WI38 (cell line): ENCODE measurements at regions not wholly inside any gene's neighbourhood (a gene's known extent, or its start where the extent isn't known, plus 50 kb on each side); places are given as distances from the start of the nearest gene placed in this dataset.
"Not testable (repeated sequence)": the region's sequence is repeated elsewhere in the genome, so short reads cannot be mapped to it uniquely, and the experiment has no call there.

ENCODE experiments used
- H3K4me3 ChIP-seq: 2 replicates; pipeline ENCODE4 v1.5.1; 2011; ENCODE audit warnings: low read depth, mild to moderate bottlenecking, control low read depth, low read length
- CTCF ChIP-seq: IDR thresholded peaks from 2 replicates; pipeline ENCODE4 v1.5.1; 2012; ENCODE audit warnings: low read depth, mild to moderate bottlenecking, control low read depth, low read length

GRCh38 chr7:128561116-128561722 is 84.7 kb downstream of the METTL2B start:
- H3K4me3 ChIP-seq, result not testable (repeated sequence)

DNA sequence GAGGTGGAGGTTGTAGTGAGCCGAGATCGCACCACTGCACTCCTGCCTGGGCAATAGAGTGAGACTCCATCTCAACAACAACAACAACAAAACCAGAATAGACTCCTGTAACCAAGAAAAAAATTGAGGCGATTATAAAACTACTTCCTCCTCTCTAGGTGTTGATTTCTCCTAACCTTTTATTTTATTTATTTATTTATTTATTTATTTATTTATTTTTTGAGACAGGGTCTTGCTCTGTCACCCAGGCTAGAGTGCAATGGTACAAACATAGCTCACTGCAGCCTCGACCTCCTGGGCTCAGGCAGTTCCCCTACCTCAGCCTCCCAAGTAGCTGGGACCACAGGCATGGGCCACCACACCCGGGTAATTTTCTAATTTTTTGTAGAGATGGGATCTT is 86.2 kb downstream of the METTL2B start:
- not testable (repeated sequence) for H3K4me3 ChIP-seq

GRCh38 chr7:128564123-128564700 is 87.7 kb downstream of the METTL2B start:
- not testable (repeated sequence) for H3K4me3 ChIP-seq

DNA sequence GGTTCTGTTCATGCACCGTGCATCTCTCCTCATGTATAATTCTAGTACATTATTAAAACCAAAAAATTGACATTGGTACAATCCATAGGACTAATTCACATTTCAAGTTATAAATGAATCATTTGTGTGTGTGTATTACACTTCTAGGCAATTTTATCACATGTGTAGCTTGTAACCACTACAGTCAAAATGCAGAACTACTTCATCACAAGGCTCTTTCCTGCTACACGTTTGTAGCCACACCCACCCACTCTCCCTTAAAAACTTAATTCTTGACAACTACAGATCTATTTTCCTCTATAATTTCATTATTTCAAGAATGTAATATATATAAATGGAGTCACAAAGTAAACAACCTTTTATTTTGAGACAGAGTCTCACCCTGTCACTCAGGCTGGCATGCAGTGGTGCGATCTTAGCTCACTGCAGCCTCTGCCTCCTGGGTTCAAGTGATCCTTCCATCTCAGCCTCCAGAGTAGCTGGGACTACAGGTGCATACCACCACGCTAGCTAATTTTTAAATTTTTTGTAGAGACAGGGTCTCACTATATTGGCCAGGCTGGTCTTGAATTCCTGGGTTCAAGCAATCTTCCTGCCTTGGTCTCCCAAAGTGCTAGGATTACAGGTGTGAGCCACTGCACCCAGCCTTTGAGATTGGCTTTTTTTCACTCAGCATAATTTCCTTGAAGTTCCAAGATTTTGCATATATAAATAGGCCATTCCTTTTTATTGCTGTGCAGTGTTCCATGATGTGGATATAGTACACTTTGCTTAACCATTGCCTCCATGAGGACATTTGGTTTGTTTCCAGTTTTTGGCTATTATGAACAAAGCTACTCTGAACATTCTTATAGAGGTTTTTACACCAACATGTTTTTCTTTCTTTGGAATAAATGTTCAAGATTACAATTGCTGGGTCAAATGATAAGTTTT is 88.7 kb downstream of the METTL2B start:
- not testable (repeated sequence) for H3K4me3 ChIP-seq

GRCh38 chr7:128575277-128575676 is 96.8 kb upstream of the GARIN1A start:
- H3K4me3 ChIP-seq, result not testable (repeated sequence)

DNA sequence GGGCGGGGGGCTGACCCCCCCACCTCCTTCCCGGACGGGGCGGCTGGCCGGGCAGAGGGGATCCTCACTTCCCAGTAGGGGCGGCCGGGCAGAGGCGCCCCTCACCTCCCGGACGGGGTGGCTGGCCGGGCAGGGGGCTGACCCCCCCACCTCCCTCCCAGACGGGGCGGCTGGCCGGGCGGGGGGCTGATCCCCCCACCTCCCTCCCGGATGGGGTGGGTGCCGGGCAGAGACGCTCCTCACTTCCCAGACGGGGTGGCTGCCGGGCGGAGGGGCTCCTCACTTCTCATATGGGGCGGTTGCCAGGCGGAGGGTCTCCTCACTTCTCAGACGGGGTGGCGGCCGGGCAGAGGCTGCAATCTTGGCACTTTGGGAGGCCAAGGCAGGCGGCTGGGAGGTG is 95.1 kb upstream of the GARIN1A start:
- not testable (repeated sequence) for H3K4me3 ChIP-seq

DNA sequence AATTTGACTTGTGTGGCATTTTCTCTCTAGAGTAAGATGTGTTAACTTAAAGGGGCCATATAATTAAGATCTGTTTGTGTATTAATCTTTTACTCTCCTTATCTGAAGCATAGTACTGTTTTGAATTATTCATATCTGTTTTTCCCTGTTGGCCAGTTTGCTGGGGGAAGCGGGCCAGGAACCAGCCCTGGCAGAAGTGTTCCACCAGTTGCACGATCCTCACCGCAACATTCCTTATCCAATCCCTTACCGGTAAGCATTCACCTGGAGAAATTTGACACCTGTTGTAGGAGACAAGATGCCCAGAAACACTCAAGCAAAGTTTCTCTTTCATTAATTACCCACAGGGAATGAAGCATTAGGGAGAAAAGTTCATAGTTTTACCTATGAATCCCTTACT is 92.2 kb upstream of the GARIN1A start:
- not testable (repeated sequence) for H3K4me3 ChIP-seq

DNA sequence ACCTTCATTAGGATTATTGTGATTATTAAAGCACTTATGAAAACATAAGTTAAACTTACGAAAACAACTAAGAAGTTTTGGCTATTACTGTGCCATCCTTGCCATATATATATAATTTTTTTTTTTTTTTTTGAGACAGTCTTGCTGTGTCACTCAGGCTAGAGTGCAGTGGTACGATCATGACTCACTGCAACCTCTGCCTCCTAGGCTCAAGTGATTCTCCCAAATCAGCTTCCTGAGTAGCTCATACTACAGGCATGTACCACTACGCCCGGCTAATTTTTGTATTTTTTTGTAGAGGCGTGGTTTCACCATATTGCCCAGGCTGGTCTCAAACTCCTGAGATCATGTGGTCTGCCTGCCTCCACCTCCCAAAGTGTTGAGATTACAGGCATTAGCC is 91.0 kb upstream of the GARIN1A start:
- H3K4me3 ChIP-seq, result not testable (repeated sequence)

GRCh38 chr7:128581825-128582561 is 90.1 kb upstream of the GARIN1A start:
- H3K4me3 ChIP-seq, result not testable (repeated sequence)

- H3K4me3 ChIP-seq, result not testable (repeated sequence)
These were observed 85.4 kb upstream of the GARIN1A start for GRCh38 chr7:128586715-128587114.

DNA sequence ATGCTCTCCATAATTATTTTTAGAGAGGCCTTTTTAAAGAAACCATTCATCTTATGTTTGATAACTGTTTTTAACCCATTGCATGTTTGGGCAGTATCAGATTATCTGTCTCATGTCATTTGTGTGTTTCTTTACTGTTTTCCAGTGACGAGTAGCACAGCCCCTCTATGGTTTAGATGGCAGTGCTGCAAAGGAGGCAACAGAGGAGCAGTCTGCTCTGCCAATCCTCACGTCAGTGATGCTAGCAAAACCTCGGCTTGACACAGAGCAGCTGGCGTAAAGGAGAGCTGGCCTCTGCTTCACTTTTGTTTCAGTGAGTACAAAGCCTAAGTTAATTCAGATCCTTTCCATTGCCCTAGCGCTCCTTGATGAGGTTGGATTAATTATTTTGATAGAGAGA is 80.4 kb upstream of the GARIN1A start:
- TF ChIP-seq CTCF, result no peak
- H3K4me3 ChIP-seq, result no peak overlapping the region

- not testable (repeated sequence) for H3K4me3 ChIP-seq
These were observed 79.9 kb upstream of the GARIN1A start for GRCh38 chr7:128592209-128592608.

DNA sequence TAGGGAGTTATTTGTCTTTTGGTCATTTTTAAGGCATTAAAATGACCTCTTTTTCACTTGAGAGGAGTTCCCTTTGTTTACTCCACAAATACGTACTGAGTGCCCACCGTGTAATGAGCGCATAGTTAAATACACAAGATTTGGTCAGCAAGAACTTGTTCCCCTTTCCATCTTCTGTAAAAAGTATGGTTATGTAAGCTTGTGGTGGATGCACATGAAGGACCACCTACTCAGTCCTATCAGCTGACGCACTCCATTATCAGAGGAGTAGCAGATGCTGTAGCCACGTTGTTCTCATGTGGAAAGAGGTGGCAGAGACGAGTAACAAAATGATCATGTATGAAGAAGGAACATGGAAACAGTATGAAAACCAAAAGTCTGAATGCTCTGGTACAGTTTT is 78.0 kb upstream of the GARIN1A start:
- not testable (repeated sequence) for H3K4me3 ChIP-seq

- not testable (repeated sequence) for H3K4me3 ChIP-seq
These were observed 75.6 kb upstream of the GARIN1A start for GRCh38 chr7:128596336-128597128.

GRCh38 chr7:128598946-128599345 is 73.1 kb upstream of the GARIN1A start:
- not testable (repeated sequence) for H3K4me3 ChIP-seq
